GM12892 (cell line): ENCODE measurements at regions not wholly inside any gene's neighbourhood (a gene's known extent, or its start where the extent isn't known, plus 50 kb on each side); places are given as distances from the start of the nearest gene placed in this dataset.

Experiments
- POLR2A ChIP-seq: IDR thresholded peaks from 2 replicates; pipeline ENCODE4 v1.6.1; 2011; ENCODE audit warnings: low read depth, low read length, control low read depth
- POLR2AphosphoS5 ChIP-seq: IDR thresholded peaks from 2 replicates; pipeline ENCODE4 v1.6.1; 2011; ENCODE audit warnings: low read depth, low read length, control low read depth

- no peak for TF ChIP-seq POLR2A
- no peak for TF ChIP-seq POLR2AphosphoS5
Measured at GRCh38 chr13:31057403-31058033, 104.2 kb downstream of the HSPH1 start.
